ENCODE measurements at regions not wholly inside any gene's neighbourhood (a gene's known extent, or its start where the extent isn't known, plus 50 kb on each side); places are given as distances from the start of the nearest gene placed in this dataset.

DNA sequence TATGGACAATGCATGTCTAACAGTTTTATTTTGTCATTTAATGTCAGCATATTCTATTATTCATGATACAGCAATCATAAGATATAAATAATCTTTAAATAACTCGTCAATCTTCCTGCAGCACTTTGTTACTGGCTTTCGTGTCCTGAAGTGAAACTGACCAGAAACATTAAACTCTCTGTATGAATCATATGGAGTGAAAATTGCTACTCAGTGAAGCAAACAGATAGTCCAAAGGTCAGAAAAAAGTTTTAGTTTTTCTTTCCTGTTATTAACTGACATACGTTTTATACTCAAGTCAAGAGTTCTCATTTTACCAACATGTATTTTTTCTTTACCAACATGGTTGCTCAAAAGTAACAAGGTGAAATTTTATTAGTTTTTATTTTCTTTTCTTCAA is 106.8 kb upstream of the GALNT5 start:
- Histone ChIP-seq H3K27me3 (ENCODE audit: control insufficient read depth, low read length) (no peaks in the 10 kb centered on the region), H3K36me3 (ENCODE audit: control insufficient read depth, low read length) (no peaks in the 10 kb centered on the region), H3K9me2 (replicated peaks; ENCODE audit: control insufficient read depth, low read length) (no peaks in the 10 kb centered on the region), H3K4me2 (ENCODE audit: low read length) (no peak overlapping the region), H3K4me3 (ENCODE audit: low read length) (no peak overlapping the region), H3K4me1 (ENCODE audit: control insufficient read depth, low read length) (no peaks in the 10 kb centered on the region), H3F3A (ENCODE audit: control insufficient read depth, insufficient read depth) (no peaks in the 10 kb centered on the region), H3K9me3 (ENCODE audit: control insufficient read depth, insufficient read depth, low read length) (no peaks in the 10 kb centered on the region), H4K20me1 (ENCODE audit: control insufficient read depth, insufficient read depth, low read depth, low read length) (no peaks in the 10 kb centered on the region), H3K27ac (ENCODE audit: low read depth, low read length) (no peak overlapping the region), H3K79me2 (ENCODE audit: control insufficient read depth, low read length) (no peaks in the 10 kb centered on the region)
- no peak for TF ChIP-seq EZH2phosphoT487 (IDR thresholded peaks at IDR 0.05; ENCODE audit: borderline replicate concordance, low read length)
- TF ChIP-seq CTCF (IDR thresholded peaks at IDR 0.05; ENCODE audit: low read depth, low read length, poor library complexity, severe bottlenecking), result no peak

DNA sequence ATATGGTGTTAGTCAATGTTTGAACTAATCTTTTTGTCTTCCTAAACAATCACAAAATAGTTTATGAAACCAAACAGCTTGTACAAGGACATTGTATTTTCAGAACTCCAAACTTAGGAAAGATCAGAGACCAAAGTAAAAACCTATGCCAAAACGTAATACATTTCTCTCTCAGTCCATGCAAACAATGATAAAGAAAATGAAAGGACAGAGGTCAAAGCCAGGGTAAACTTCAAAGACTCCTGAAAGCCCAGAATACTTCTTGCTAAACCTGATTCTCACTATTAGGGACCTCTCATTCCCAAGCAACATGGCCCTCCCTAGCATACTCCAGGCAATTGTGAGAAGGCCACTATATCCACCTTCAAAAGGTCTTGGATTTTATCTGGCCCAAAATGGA is 105.1 kb upstream of the GALNT5 start:
- H4K20me1 ChIP-seq (ENCODE audit: control insufficient read depth, insufficient read depth, low read depth, low read length), result no peaks in the 10 kb centered on the region
- H3K4me1 ChIP-seq (ENCODE audit: control insufficient read depth, low read length), result no peaks in the 10 kb centered on the region
- no peaks in the 10 kb centered on the region for H3K9me3 ChIP-seq (ENCODE audit: control insufficient read depth, insufficient read depth, low read length)
- H3F3A ChIP-seq (ENCODE audit: control insufficient read depth, insufficient read depth), result no peaks in the 10 kb centered on the region
- H3K27ac ChIP-seq (ENCODE audit: low read depth, low read length), result no peak overlapping the region
- H3K36me3 ChIP-seq (ENCODE audit: control insufficient read depth, low read length), result no peaks in the 10 kb centered on the region
- no peaks in the 10 kb centered on the region for H3K9me2 ChIP-seq (replicated peaks; ENCODE audit: control insufficient read depth, low read length)
- TF ChIP-seq EZH2phosphoT487 (IDR thresholded peaks at IDR 0.05; ENCODE audit: borderline replicate concordance, low read length) (no peak), CTCF (IDR thresholded peaks at IDR 0.05; ENCODE audit: low read depth, low read length, poor library complexity, severe bottlenecking) (no peak)
- H3K79me2 ChIP-seq (ENCODE audit: control insufficient read depth, low read length), result no peaks in the 10 kb centered on the region
- H3K4me3 ChIP-seq (ENCODE audit: low read length), result no peak overlapping the region
- H3K4me2 ChIP-seq (ENCODE audit: low read length), result no peak overlapping the region
- H3K27me3 ChIP-seq (ENCODE audit: control insufficient read depth, low read length), result no peaks in the 10 kb centered on the region

DNA sequence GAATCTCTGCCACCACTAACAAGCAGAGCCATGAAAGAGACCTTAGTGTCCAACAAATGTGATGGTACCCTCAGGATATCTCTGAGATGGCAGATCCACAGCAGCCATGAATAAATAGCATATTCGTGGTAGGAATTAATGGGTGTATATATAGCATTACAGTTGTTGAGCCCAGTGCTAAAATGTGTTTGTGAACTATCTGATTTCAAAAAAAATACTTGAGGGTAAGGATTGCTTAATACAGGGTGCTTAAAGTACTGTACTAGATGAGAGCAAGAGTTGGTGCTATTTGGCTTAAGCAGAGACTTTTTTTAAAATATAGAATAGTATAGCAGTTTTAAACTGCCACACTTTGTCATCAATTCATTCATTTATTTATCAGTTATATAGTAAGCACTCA is 101.5 kb upstream of the GALNT5 start:
- H3F3A ChIP-seq (ENCODE audit: control insufficient read depth, insufficient read depth), result no peaks in the 10 kb centered on the region
- no peak for TF ChIP-seq EZH2phosphoT487 (IDR thresholded peaks at IDR 0.05; ENCODE audit: borderline replicate concordance, low read length)
- no peak for TF ChIP-seq CTCF (IDR thresholded peaks at IDR 0.05; ENCODE audit: low read depth, low read length, poor library complexity, severe bottlenecking)
- no peaks in the 10 kb centered on the region for H3K79me2 ChIP-seq (ENCODE audit: control insufficient read depth, low read length)
- H3K27me3 ChIP-seq (ENCODE audit: control insufficient read depth, low read length), result no peaks in the 10 kb centered on the region
- H3K9me3 ChIP-seq (ENCODE audit: control insufficient read depth, insufficient read depth, low read length), result no peaks in the 10 kb centered on the region
- no peak overlapping the region for H3K4me2 ChIP-seq (ENCODE audit: low read length)
- H3K9me2 ChIP-seq (replicated peaks; ENCODE audit: control insufficient read depth, low read length), result no peaks in the 10 kb centered on the region
- H4K20me1 ChIP-seq (ENCODE audit: control insufficient read depth, insufficient read depth, low read depth, low read length), result no peaks in the 10 kb centered on the region
- no peaks in the 10 kb centered on the region for H3K36me3 ChIP-seq (ENCODE audit: control insufficient read depth, low read length)
- H3K27ac ChIP-seq (ENCODE audit: low read depth, low read length), result no peak overlapping the region
- H3K4me3 ChIP-seq (ENCODE audit: low read length), result no peak overlapping the region
- H3K4me1 ChIP-seq (ENCODE audit: control insufficient read depth, low read length), result no peaks in the 10 kb centered on the region

- no peaks in the 10 kb centered on the region for H3K9me2 ChIP-seq (replicated peaks; ENCODE audit: control insufficient read depth, low read length)
- H3K9me3 ChIP-seq (ENCODE audit: control insufficient read depth, insufficient read depth, low read length), result no peaks in the 10 kb centered on the region
- no peaks in the 10 kb centered on the region for H3K36me3 ChIP-seq (ENCODE audit: control insufficient read depth, low read length)
- H3K27me3 ChIP-seq (ENCODE audit: control insufficient read depth, low read length), result no peaks in the 10 kb centered on the region
- no peaks in the 10 kb centered on the region for H3F3A ChIP-seq (ENCODE audit: control insufficient read depth, insufficient read depth)
- H3K27ac ChIP-seq (ENCODE audit: low read depth, low read length), result no peak overlapping the region
- H3K4me1 ChIP-seq (ENCODE audit: control insufficient read depth, low read length), result no peaks in the 10 kb centered on the region
- H4K20me1 ChIP-seq (ENCODE audit: control insufficient read depth, insufficient read depth, low read depth, low read length), result no peaks in the 10 kb centered on the region
- no peaks in the 10 kb centered on the region for H3K79me2 ChIP-seq (ENCODE audit: control insufficient read depth, low read length)
- H3K4me3 ChIP-seq (ENCODE audit: low read length), result no peak overlapping the region
- TF ChIP-seq EZH2phosphoT487 (IDR thresholded peaks at IDR 0.05; ENCODE audit: borderline replicate concordance, low read length), result no peak
- no peak for TF ChIP-seq CTCF (IDR thresholded peaks at IDR 0.05; ENCODE audit: low read depth, low read length, poor library complexity, severe bottlenecking)
- H3K4me2 ChIP-seq (ENCODE audit: low read length), result no peak overlapping the region
Observed at GRCh38 chr2:157158111-157158510, 99.4 kb upstream of the GALNT5 start.

All from DOHH2 (cell line).